ENCODE measurements at regions not wholly inside any gene's neighbourhood (a gene's known extent, or its start where the extent isn't known, plus 50 kb on each side); places are given as distances from the start of the nearest gene placed in this dataset.

- H3K36me3 ChIP-seq (ENCODE audit: control insufficient read depth in 2 of 3, insufficient read depth in 3 of 3, low read length in 3 of 3), result no peaks in the 10 kb centered on the region
- H3K27me3 ChIP-seq (ENCODE audit: control insufficient read depth, insufficient read depth, low read length), result no peaks in the 10 kb centered on the region
- H3K9me3 ChIP-seq (ENCODE audit: control insufficient read depth in 2 of 3, insufficient read depth in 1 of 3, low read length in 3 of 3), result no peaks in the 10 kb centered on the region
- FAIRE-seq (no peak), DNase-seq (no peak)
- TF ChIP-seq, protein P1, sequence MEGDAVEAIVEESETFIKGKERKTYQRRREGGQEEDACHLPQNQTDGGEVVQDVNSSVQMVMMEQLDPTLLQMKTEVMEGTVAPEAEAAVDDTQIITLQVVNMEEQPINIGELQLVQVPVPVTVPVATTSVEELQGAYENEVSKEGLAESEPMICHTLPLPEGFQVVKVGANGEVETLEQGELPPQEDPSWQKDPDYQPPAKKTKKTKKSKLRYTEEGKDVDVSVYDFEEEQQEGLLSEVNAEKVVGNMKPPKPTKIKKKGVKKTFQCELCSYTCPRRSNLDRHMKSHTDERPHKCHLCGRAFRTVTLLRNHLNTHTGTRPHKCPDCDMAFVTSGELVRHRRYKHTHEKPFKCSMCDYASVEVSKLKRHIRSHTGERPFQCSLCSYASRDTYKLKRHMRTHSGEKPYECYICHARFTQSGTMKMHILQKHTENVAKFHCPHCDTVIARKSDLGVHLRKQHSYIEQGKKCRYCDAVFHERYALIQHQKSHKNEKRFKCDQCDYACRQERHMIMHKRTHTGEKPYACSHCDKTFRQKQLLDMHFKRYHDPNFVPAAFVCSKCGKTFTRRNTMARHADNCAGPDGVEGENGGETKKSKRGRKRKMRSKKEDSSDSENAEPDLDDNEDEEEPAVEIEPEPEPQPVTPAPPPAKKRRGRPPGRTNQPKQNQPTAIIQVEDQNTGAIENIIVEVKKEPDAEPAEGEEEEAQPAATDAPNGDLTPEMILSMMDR (IDR thresholded peaks at IDR 0.05; ENCODE audit: borderline replicate concordance, extremely low read depth, insufficient read depth), result no peak
- no peak overlapping the region for H3K4me3 ChIP-seq (ENCODE audit: low read length in 3 of 3)
- H3K4me1 ChIP-seq (ENCODE audit: control insufficient read depth in 2 of 3, insufficient read depth in 2 of 3, low read depth in 1 of 3, low read length in 3 of 3), result no peaks in the 10 kb centered on the region
- H3K27ac ChIP-seq (ENCODE audit: low read depth in 2 of 2, low read length in 2 of 2), result no peak overlapping the region
- no peak overlapping the region for H3K9ac ChIP-seq (ENCODE audit: low read length in 3 of 3)
- intact Hi-C loops (cut with DNase I), result no loop called here
Observed at GRCh38 chr9:117858561-117858960, 154.4 kb downstream of the TLR4 start.

GRCh38 chr9:117860849-117861248 lies 156.6 kb downstream of the TLR4 start:
- H3K9ac ChIP-seq (ENCODE audit: low read length in 3 of 3), result no peak overlapping the region
- no peak overlapping the region for H3K27ac ChIP-seq (ENCODE audit: low read depth in 2 of 2, low read length in 2 of 2)
- intact Hi-C loops (cut with DNase I), result no loop called here
- H3K36me3 ChIP-seq (ENCODE audit: control insufficient read depth in 2 of 3, insufficient read depth in 3 of 3, low read length in 3 of 3), result no peaks in the 10 kb centered on the region
- TF ChIP-seq, protein P1 (IDR thresholded peaks at IDR 0.05; ENCODE audit: borderline replicate concordance, extremely low read depth, insufficient read depth), result no peak
- no peak overlapping the region for H3K4me3 ChIP-seq (ENCODE audit: low read length in 3 of 3)
- FAIRE-seq (no peak), DNase-seq (no peak)
- H3K9me3 ChIP-seq (ENCODE audit: control insufficient read depth in 2 of 3, insufficient read depth in 1 of 3, low read length in 3 of 3), result no peaks in the 10 kb centered on the region
- H3K27me3 ChIP-seq (ENCODE audit: control insufficient read depth, insufficient read depth, low read length), result no peaks in the 10 kb centered on the region
- H3K4me1 ChIP-seq (ENCODE audit: control insufficient read depth in 2 of 3, insufficient read depth in 2 of 3, low read depth in 1 of 3, low read length in 3 of 3), result no peaks in the 10 kb centered on the region

GRCh38 chr9:117864385-117865057 lies 160.3 kb downstream of the TLR4 start:
- Histone ChIP-seq H3K9me3 (ENCODE audit: control insufficient read depth in 2 of 3, insufficient read depth in 1 of 3, low read length in 3 of 3) (no peaks in the 10 kb centered on the region), H3K4me3 (ENCODE audit: low read length in 3 of 3) (no peak overlapping the region), H3K4me1 (ENCODE audit: control insufficient read depth in 2 of 3, insufficient read depth in 2 of 3, low read depth in 1 of 3, low read length in 3 of 3) (no peaks in the 10 kb centered on the region), H3K9ac (ENCODE audit: low read length in 3 of 3) (no peak overlapping the region), H3K36me3 (ENCODE audit: control insufficient read depth in 2 of 3, insufficient read depth in 3 of 3, low read length in 3 of 3) (no peaks in the 10 kb centered on the region), H3K27ac (ENCODE audit: low read depth in 2 of 2, low read length in 2 of 2) (no peak overlapping the region), H3K27me3 (ENCODE audit: control insufficient read depth, insufficient read depth, low read length) (no peaks in the 10 kb centered on the region)
- TF ChIP-seq, protein P1 (IDR thresholded peaks at IDR 0.05; ENCODE audit: borderline replicate concordance, extremely low read depth, insufficient read depth), result no peak
- DNase-seq, result no peak
- no peak for FAIRE-seq
- intact Hi-C loops (cut with DNase I), result no loop called here

GRCh38 chr9:117868594-117868993 lies 164.4 kb downstream of the TLR4 start:
- intact Hi-C loops (cut with DNase I), result no loop called here
- TF ChIP-seq, protein P1 (IDR thresholded peaks at IDR 0.05; ENCODE audit: borderline replicate concordance, extremely low read depth, insufficient read depth), result no peak
- DNase-seq (no peak), FAIRE-seq (no peak)
- H3K27me3 ChIP-seq (ENCODE audit: control insufficient read depth, insufficient read depth, low read length), result no peaks in the 10 kb centered on the region
- H3K4me3 ChIP-seq (ENCODE audit: low read length in 3 of 3), result no peak overlapping the region
- no peaks in the 10 kb centered on the region for H3K36me3 ChIP-seq (ENCODE audit: control insufficient read depth in 2 of 3, insufficient read depth in 3 of 3, low read length in 3 of 3)
- no peak overlapping the region for H3K27ac ChIP-seq (ENCODE audit: low read depth in 2 of 2, low read length in 2 of 2)
- H3K4me1 ChIP-seq (ENCODE audit: control insufficient read depth in 2 of 3, insufficient read depth in 2 of 3, low read depth in 1 of 3, low read length in 3 of 3), result no peaks in the 10 kb centered on the region
- H3K9ac ChIP-seq (ENCODE audit: low read length in 3 of 3), result no peak overlapping the region
- no peaks in the 10 kb centered on the region for H3K9me3 ChIP-seq (ENCODE audit: control insufficient read depth in 2 of 3, insufficient read depth in 1 of 3, low read length in 3 of 3)
